SK-N-SH treated with all-trans-retinoic acid at 6 μM for 48 hours (cell line): ENCODE measurements at regions not wholly inside any gene's neighbourhood (a gene's known extent, or its start where the extent isn't known, plus 50 kb on each side); places are given as distances from the start of the nearest gene placed in this dataset.

ENCODE experiments used
- ATAC-seq: fragments of 200-7000 bp; cut with Tn5 transposase; 3 replicates; pipeline ENCODE4 v1.9.1; 2020; ENCODE audit warnings: mild to moderate bottlenecking, moderate library complexity
- ARNTL ChIP-seq: fragments of 450-650 bp; formaldehyde crosslinking; IDR thresholded peaks from 2 replicates; pipeline ENCODE4 v1.5.0; 2020; ENCODE audit warnings: low read depth, mild to moderate bottlenecking, moderate library complexity, borderline replicate concordance
- CSDC2 ChIP-seq: fragments of 250-450 bp; sonication (Bioruptor Pico); IDR thresholded peaks from 2 replicates; pipeline ENCODE4 v1.5.0; 2020; ENCODE audit warnings: mild to moderate bottlenecking, moderate library complexity
- CSRNP3 ChIP-seq: fragments of 250-450 bp; sonication (Bioruptor Pico); IDR thresholded peaks from 2 replicates; pipeline ENCODE4 v1.5.1; 2021; ENCODE audit warnings: mild to moderate bottlenecking, moderate library complexity
- ESRRG ChIP-seq: fragments of 250-450 bp; sonication (Bioruptor Pico); IDR thresholded peaks from 2 replicates; pipeline ENCODE4 v1.6.1; 2021; ENCODE audit warnings: mild to moderate bottlenecking
- GLIS3 ChIP-seq: fragments of 250-450 bp; sonication (Bioruptor Pico); IDR thresholded peaks from 2 replicates; pipeline ENCODE4 v1.5.0; 2020; ENCODE audit warnings: mild to moderate bottlenecking, moderate library complexity
- ISL1 ChIP-seq: fragments of 250-450 bp; sonication (Bioruptor Pico); IDR thresholded peaks from 2 replicates; pipeline ENCODE4 v2.1.2; 2022; ENCODE audit warnings: mild to moderate bottlenecking, moderate library complexity
- OSR1 ChIP-seq: fragments of 250-450 bp; sonication (Bioruptor Pico); IDR thresholded peaks from 2 replicates; pipeline ENCODE4 v1.8.0; 2022; ENCODE audit warnings: moderate library complexity, mild to moderate bottlenecking, inconsistent platforms
- PATZ1 ChIP-seq: fragments of 250-450 bp; sonication (Bioruptor Pico); IDR thresholded peaks from 2 replicates; pipeline ENCODE4 v1.8.0; 2020; ENCODE audit warnings: mild to moderate bottlenecking, moderate library complexity, borderline replicate concordance
- POU6F1 ChIP-seq: fragments of 250-450 bp; sonication (Bioruptor Pico); IDR thresholded peaks from 2 replicates; pipeline ENCODE4 v1.8.0; 2021; ENCODE audit warnings: low read depth, mild to moderate bottlenecking, moderate library complexity, borderline replicate concordance
- PPARA ChIP-seq: fragments of 250-450 bp; sonication (Bioruptor Pico); IDR thresholded peaks from 2 replicates; pipeline ENCODE4 v1.5.0; 2020; ENCODE audit warnings: mild to moderate bottlenecking, borderline replicate concordance
- TSHZ2 ChIP-seq: fragments of 250-450 bp; sonication (Bioruptor Pico); IDR thresholded peaks from 2 replicates; pipeline ENCODE4 v1.5.0; 2020; ENCODE audit warnings: mild to moderate bottlenecking, moderate library complexity
- ZC3H10 ChIP-seq: fragments of 250-450 bp; sonication (Bioruptor Pico); IDR thresholded peaks from 2 replicates; pipeline ENCODE4 v1.5.1; 2021; ENCODE audit warnings: mild to moderate bottlenecking, moderate library complexity
- ZFP3 ChIP-seq: fragments of 250-450 bp; sonication (Bioruptor Pico); IDR thresholded peaks from 2 replicates; pipeline ENCODE4 v1.5.0; 2020; ENCODE audit warnings: mild to moderate bottlenecking, moderate library complexity
- ZFP30 ChIP-seq: fragments of 450-650 bp; formaldehyde crosslinking; IDR thresholded peaks from 2 replicates; pipeline ENCODE4 v1.5.0; 2022; ENCODE audit warnings: mild to moderate bottlenecking, moderate library complexity
- ZNF565 ChIP-seq: fragments of 450-650 bp; formaldehyde crosslinking; conservative IDR thresholded peaks from 2 replicates; pipeline ENCODE4 v1.5.0; 2020; ENCODE audit warnings: low read depth, mild to moderate bottlenecking, moderate library complexity
- ZNF70 ChIP-seq: fragments of 450-650 bp; formaldehyde crosslinking; IDR thresholded peaks from 2 replicates; pipeline ENCODE4 v1.5.0; 2020; ENCODE audit warnings: mild to moderate bottlenecking, moderate library complexity
- ZNF8 ChIP-seq: fragments of 450-650 bp; formaldehyde crosslinking; IDR thresholded peaks from 2 replicates; pipeline ENCODE4 v1.5.0; 2020; ENCODE audit warnings: mild to moderate bottlenecking, moderate library complexity

- no peak for TF ChIP-seq ARNTL (CRISPR knock-in tag)
- no peak for TF ChIP-seq ZNF70 (CRISPR knock-in tag)
- no peak for TF ChIP-seq ZFP3 (CRISPR knock-in tag)
- TF ChIP-seq ISL1 (CRISPR knock-in tag): no peak
- TF ChIP-seq ESRRG (CRISPR knock-in tag): no peak
- TF ChIP-seq ZC3H10 (CRISPR knock-in tag): no peak
- no peak for TF ChIP-seq OSR1 (CRISPR knock-in tag)
- no peak for TF ChIP-seq POU6F1 (CRISPR knock-in tag)
- no peak for TF ChIP-seq CSDC2 (CRISPR knock-in tag)
- TF ChIP-seq, all 23 proteins: peak for 0
- no peak for ATAC-seq
Measured at GRCh38 chr9:82231411-82231810, 242.8 kb downstream of the SPATA31D1 start.

- ATAC-seq: no peak
- no peak for TF ChIP-seq TSHZ2
- TF ChIP-seq PATZ1 (CRISPR knock-in tag): no peak
- no peak for TF ChIP-seq ZNF565 (CRISPR knock-in tag)
- no peak for TF ChIP-seq GLIS3 (CRISPR knock-in tag)
- TF ChIP-seq OSR1 (CRISPR knock-in tag): no peak
- TF ChIP-seq PPARA: no peak
Measured at GRCh38 chr9:82234160-82234943, 245.8 kb downstream of the SPATA31D1 start.

GRCh38 chr9:82242285-82242963, 253.9 kb downstream of the SPATA31D1 start:
- ATAC-seq: no peak

GRCh38 chr9:82247318-82247717, 258.7 kb downstream of the SPATA31D1 start:
- TF ChIP-seq TSHZ2: no peak
- no peak for ATAC-seq

More at GRCh38 chr9:82242285-82242963, 253.9 kb downstream of the SPATA31D1 start:
- TF ChIP-seq ZFP30 (CRISPR knock-in tag): no peak
- TF ChIP-seq ZNF8 (CRISPR knock-in tag): no peak
- no peak for TF ChIP-seq CSRNP3 (CRISPR knock-in tag)
